Caco-2 (cell line): ENCODE measurements at regions not wholly inside any gene's neighbourhood (a gene's known extent, or its start where the extent isn't known, plus 50 kb on each side); places are given as distances from the start of the nearest gene placed in this dataset.

Source experiments
- BruUV-seq: library from RNA; stranded (reverse); fragments of 400-500 nt; replicated peaks from 2 replicates; lab custom pipeline; 2021; lab: Mats Ljungman, UMichigan
- CTCF ChIA-PET: fragments of 300-600 bp; sonication (Branson Sonifier 250); formaldehyde crosslinking; loops from one replicate; lab custom pipeline; 2022; ENCODE audit warnings: antibody characterized with exemption; lab: Charles Lee
- POLR2A ChIA-PET: fragments of 300-600 bp; sonication (Branson Sonifier 250); formaldehyde crosslinking; loops from one replicate; lab custom pipeline; 2022; ENCODE audit warnings: antibody characterized with exemption; lab: Charles Lee
- DNase-seq, 2 experiments: peaks; one replicate each; pipeline versions ENCODE4 v3.0.0 to v3.0.0-alpha.2; 2020 to 2022
- H3K27me3 ChIP-seq: replicated peaks from 2 replicates; pipeline ENCODE4 v1.6.0; 2011; ENCODE audit warnings: low read length; ENCODE audit not compliant: control insufficient read depth, insufficient read depth
- H3K36me3 ChIP-seq: 2 replicates; pipeline ENCODE4 v1.5.1; 2011; ENCODE audit warnings: low read length; ENCODE audit not compliant: control insufficient read depth, insufficient read depth
- H3K4me1 ChIP-seq: fragments of 250-450 bp; sonication (Bioruptor Pico); 2 replicates; pipeline ENCODE4 v1.5.1; 2020; ENCODE audit warnings: mild to moderate bottlenecking
- H3K4me3 ChIP-seq: 2 replicates; pipeline ENCODE4 v1.5.1; 2011; ENCODE audit warnings: low read depth, mild to moderate bottlenecking, control low read depth, low read length
- H3K9me3 ChIP-seq: fragments of 250-450 bp; sonication (Bioruptor Pico); 2 replicates; pipeline ENCODE4 v1.5.1; 2020; ENCODE audit warnings: mild to moderate bottlenecking, moderate library complexity
- H3K27ac Mint-ChIP-seq: one replicate; pipeline ENCODE4 v1.8.0; 2022; ENCODE audit warnings: mixed read lengths; ENCODE audit not compliant: unreplicated experiment
- H3K27me3 Mint-ChIP-seq: one replicate; pipeline ENCODE4 v1.8.0; 2022; ENCODE audit warnings: mixed read lengths; ENCODE audit not compliant: insufficient read depth, unreplicated experiment
- H3K36me3 Mint-ChIP-seq: one replicate; pipeline ENCODE4 v1.8.0; 2022; ENCODE audit warnings: mild to moderate bottlenecking, mixed read lengths; ENCODE audit not compliant: insufficient read depth, unreplicated experiment
- H3K4me1 Mint-ChIP-seq: one replicate; pipeline ENCODE4 v1.8.0; 2022; ENCODE audit warnings: low read depth, mixed read lengths; ENCODE audit not compliant: unreplicated experiment
- H3K4me3 Mint-ChIP-seq: one replicate; pipeline ENCODE4 v1.8.0; 2022; ENCODE audit warnings: mild to moderate bottlenecking, moderate library complexity, mixed read lengths; ENCODE audit not compliant: unreplicated experiment
- H3K9me3 Mint-ChIP-seq: one replicate; pipeline ENCODE4 v1.8.0; 2022; ENCODE audit warnings: mixed read lengths; ENCODE audit not compliant: unreplicated experiment
- intact Hi-C: fragments of 100-400 bp; cut with micrococcal nuclease; formaldehyde crosslinking; loops from one replicate; pipeline ENCODE4 v1.10.0; 2022; ENCODE audit not compliant: unreplicated experiment
- TF ChIP-seq, protein P1 (sequence below), 2 experiments: fragments of 200-600 bp in 1 of 2; IDR thresholded peaks; 1 replicate in 1 of 2; 2 replicates in 1 of 2; pipeline versions ENCODE4 v1.5.1 to v1.8.0; 2011 to 2022; ENCODE audit warnings: antibody characterized with exemption in 1 of 2, control low read depth in 1 of 2, inconsistent platforms in 1 of 2, low read depth in 1 of 2, low read length in 1 of 2, mild to moderate bottlenecking in 1 of 2, moderate library complexity in 1 of 2; ENCODE audit not compliant: insufficient read depth in 1 of 2, severe bottlenecking in 1 of 2, unreplicated experiment in 1 of 2

DNA sequence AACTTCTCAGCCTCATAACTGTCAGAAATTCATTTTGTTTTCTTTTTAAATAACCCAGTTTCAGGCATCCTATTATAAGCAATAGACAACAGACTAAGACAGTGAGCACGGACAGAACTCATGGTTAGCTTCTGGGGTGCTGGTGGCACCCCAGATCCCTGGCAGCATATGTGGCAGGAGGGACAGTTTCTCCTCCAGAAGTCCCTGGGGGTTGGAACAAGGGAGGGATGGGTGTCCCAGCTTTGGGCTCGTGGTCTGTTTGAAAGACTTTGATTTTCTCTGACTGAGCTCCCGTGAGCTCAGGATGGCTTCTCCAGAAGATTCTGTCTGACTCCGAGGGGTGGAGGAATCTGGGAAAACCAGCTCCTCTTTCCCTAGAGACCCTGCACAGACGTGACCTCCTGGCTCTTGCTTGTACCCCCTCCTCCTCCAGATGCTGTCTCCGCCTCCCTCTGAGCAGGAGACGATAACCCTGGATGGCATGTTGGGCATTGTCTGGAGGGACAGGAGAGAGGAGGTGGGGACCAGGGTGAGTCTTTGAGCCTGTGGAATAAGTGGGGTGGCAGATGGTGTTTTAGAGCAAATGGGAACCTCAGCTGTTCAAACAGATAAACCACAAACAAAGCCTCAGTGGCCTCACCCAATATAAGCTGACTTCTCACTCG lies 421.1 kb downstream of the GLRX3 start:
- Mint-ChIP-seq H3K9me3 (no peaks in the 10 kb centered on the region), H3K27ac (no peak overlapping the region), H3K27me3 (peaks cover 6% of the 10 kb centered on the region), H3K4me1 (no peaks in the 10 kb centered on the region), H3K4me3 (no peak overlapping the region), H3K36me3 (no peaks in the 10 kb centered on the region)
- no peak for DNase-seq
- no TSS peak for BruUV-seq
- H3K36me3 ChIP-seq: no peaks in the 10 kb centered on the region
- CTCF ChIA-PET: no interaction called here
- no peak overlapping the region for H3K4me3 ChIP-seq
- H3K9me3 ChIP-seq: no peaks in the 10 kb centered on the region
- no peaks in the 10 kb centered on the region for H3K27me3 ChIP-seq
- TF ChIP-seq, protein P1, sequence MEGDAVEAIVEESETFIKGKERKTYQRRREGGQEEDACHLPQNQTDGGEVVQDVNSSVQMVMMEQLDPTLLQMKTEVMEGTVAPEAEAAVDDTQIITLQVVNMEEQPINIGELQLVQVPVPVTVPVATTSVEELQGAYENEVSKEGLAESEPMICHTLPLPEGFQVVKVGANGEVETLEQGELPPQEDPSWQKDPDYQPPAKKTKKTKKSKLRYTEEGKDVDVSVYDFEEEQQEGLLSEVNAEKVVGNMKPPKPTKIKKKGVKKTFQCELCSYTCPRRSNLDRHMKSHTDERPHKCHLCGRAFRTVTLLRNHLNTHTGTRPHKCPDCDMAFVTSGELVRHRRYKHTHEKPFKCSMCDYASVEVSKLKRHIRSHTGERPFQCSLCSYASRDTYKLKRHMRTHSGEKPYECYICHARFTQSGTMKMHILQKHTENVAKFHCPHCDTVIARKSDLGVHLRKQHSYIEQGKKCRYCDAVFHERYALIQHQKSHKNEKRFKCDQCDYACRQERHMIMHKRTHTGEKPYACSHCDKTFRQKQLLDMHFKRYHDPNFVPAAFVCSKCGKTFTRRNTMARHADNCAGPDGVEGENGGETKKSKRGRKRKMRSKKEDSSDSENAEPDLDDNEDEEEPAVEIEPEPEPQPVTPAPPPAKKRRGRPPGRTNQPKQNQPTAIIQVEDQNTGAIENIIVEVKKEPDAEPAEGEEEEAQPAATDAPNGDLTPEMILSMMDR (IDR thresholded peaks at IDR 0.05; ENCODE audit: insufficient read depth in 1 of 2, low read depth in 1 of 2, low read length in 1 of 2, severe bottlenecking in 1 of 2, unreplicated experiment in 1 of 2): no peak
- POLR2A ChIA-PET: no interaction called here
- no peaks in the 10 kb centered on the region for H3K4me1 ChIP-seq
- intact Hi-C loops: no loop called here

DNA sequence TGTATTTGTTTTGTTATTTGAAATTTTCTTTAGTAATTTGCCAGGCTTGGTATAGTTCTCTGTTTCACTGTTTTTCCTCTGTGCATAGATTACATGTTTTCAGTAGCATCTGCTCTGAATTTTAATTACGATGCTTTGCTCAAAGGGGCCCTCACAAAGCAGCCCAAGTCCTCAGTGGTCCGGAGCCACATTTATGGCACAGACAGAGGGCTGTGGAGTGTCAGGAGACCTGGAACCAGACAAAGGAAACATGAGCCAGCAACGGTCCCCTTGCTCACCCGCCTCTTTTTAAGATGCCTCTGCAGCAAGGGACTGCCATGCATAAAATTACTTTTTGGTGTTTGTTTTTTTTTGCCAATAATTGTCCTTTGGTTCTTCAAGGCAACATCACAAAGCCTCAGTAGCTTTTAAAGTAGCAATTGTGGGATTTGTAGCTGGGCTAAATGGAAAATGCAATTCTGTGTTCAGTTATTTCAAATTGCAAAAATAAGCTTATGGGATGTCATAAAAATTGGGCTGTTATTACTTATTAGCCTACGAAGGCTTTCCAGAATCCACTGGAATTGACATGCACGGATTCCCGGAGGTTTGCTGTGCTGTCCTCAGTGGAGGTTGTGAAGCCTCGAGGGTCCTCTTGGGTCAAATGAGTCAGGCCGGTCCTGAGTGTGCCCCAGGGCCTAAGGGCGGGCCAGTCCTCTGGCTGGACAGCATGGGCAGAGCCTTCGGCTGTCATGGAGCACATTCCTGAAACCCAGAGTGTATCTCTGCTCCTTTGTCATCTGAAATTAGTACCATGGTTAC lies 422.8 kb downstream of the GLRX3 start:
- H3K4me1 Mint-ChIP-seq: no peaks in the 10 kb centered on the region
- intact Hi-C loops: no loop called here
- no peak overlapping the region for H3K4me3 ChIP-seq
- ChIA-PET CTCF (no interaction called here), POLR2A (no interaction called here)
- H3K9me3 Mint-ChIP-seq: no peaks in the 10 kb centered on the region
- no peak overlapping the region for H3K4me3 Mint-ChIP-seq
- no peaks in the 10 kb centered on the region for H3K4me1 ChIP-seq
- no TSS peak for BruUV-seq
- H3K36me3 Mint-ChIP-seq: no peaks in the 10 kb centered on the region
- no peaks in the 10 kb centered on the region for H3K36me3 ChIP-seq
- TF ChIP-seq, protein P1 (IDR thresholded peaks at IDR 0.05; ENCODE audit: insufficient read depth in 1 of 2, low read depth in 1 of 2, low read length in 1 of 2, severe bottlenecking in 1 of 2, unreplicated experiment in 1 of 2): no peak
- H3K27me3 Mint-ChIP-seq: peaks cover 3% of the 10 kb centered on the region
- H3K9me3 ChIP-seq: no peaks in the 10 kb centered on the region
- no peak for DNase-seq
- no peak overlapping the region for H3K27ac Mint-ChIP-seq
- H3K27me3 ChIP-seq: no peaks in the 10 kb centered on the region

DNA sequence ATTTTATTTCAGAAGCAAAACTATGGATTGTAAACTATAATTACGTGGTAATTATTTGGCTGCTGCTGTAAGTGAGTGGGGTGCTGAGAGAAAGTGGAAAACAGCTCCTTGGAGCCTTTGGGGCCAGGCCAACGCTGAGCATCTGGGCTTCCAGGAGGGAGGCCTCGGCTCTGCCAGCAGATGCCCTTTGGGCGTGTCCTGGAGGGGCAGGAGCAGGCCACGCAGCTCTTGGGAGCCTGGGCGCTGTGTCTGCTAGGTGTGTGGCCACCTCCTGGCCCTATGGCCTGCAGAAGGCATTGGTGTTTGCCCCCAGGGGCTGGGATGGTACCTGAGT lies 423.3 kb downstream of the GLRX3 start:
- Mint-ChIP-seq H3K36me3 (no peaks in the 10 kb centered on the region), H3K4me1 (no peaks in the 10 kb centered on the region), H3K9me3 (no peaks in the 10 kb centered on the region), H3K4me3 (no peak overlapping the region), H3K27me3 (peaks cover 3% of the 10 kb centered on the region), H3K27ac (no peak overlapping the region)
- CTCF ChIA-PET: no interaction called here
- Histone ChIP-seq H3K9me3 (no peaks in the 10 kb centered on the region), H3K36me3 (no peaks in the 10 kb centered on the region), H3K27me3 (no peaks in the 10 kb centered on the region), H3K4me1 (no peaks in the 10 kb centered on the region), H3K4me3 (no peak overlapping the region)
- no TSS peak for BruUV-seq
- DNase-seq: no peak
- TF ChIP-seq, protein P1 (IDR thresholded peaks at IDR 0.05; ENCODE audit: insufficient read depth in 1 of 2, low read depth in 1 of 2, low read length in 1 of 2, severe bottlenecking in 1 of 2, unreplicated experiment in 1 of 2): no peak
- intact Hi-C loops: no loop called here
- POLR2A ChIA-PET: no interaction called here
